Heart right ventricle (tissue), 16 donors: ENCODE measurements at regions not wholly inside any gene's neighbourhood (a gene's known extent, or its start where the extent isn't known, plus 50 kb on each side); places are given as distances from the start of the nearest gene placed in this dataset.

ENCODE experiments used
- ATAC-seq, 8 donors: fragments of 200-7000 bp; cut with Tn5 transposase; one replicate each; pipeline ENCODE4 v1.9.1; 2020; ENCODE audit warnings: mild to moderate bottlenecking in 8 of 8, moderate library complexity in 8 of 8, moderate number of reproducible peaks in 1 of 8
- DNase-seq, 2 donors: peaks; one replicate each; pipeline ENCODE4 v3.0.0-alpha.2; 2020
- H3K27ac ChIP-seq, 10 donors: fragments of 200-600 bp; sonication (generic) in 2 of 10; one replicate each; pipeline versions ENCODE4 v1.5.0 to v1.8.0; 2020 to 2022; ENCODE audit warnings: mild to moderate bottlenecking in 3 of 10
- H3K27me3 ChIP-seq, 7 donors: fragments of 200-600 bp; one replicate each; pipeline ENCODE4 v1.8.0; 2021 to 2022; ENCODE audit warnings: mild to moderate bottlenecking in 2 of 7
- H3K36me3 ChIP-seq, 9 donors: fragments of 200-600 bp; sonication (generic) in 1 of 9; one replicate each; pipeline versions ENCODE4 v1.5.0 to v1.8.0; 2020 to 2022; ENCODE audit warnings: mild to moderate bottlenecking in 2 of 9
- H3K4me1 ChIP-seq, 9 donors: fragments of 200-600 bp; sonication (generic) in 1 of 9; one replicate each; pipeline versions ENCODE4 v1.5.0 to v1.8.0; 2020 to 2022; ENCODE audit warnings: mild to moderate bottlenecking in 4 of 9
- H3K4me3 ChIP-seq, 10 donors: fragments of 200-600 bp; sonication (generic) in 2 of 10; one replicate each; pipeline versions ENCODE4 v1.5.0 to v1.8.0; 2020 to 2022; ENCODE audit warnings: mild to moderate bottlenecking in 7 of 10, moderate library complexity in 2 of 10
- H3K9me3 ChIP-seq, 11 donors: fragments of 200-600 bp in 10 of 11; sonication (generic) in 2 of 11; one replicate each; pipeline versions ENCODE4 v1.5.0 to v1.8.0; 2013 to 2022; ENCODE audit warnings: mild to moderate bottlenecking in 2 of 11, control low read depth in 1 of 11, moderate library complexity in 1 of 11
- CTCF ChIP-seq, 9 donors: fragments of 200-600 bp; sonication (generic) in 2 of 9; IDR thresholded peaks; one replicate each; pipeline versions ENCODE4 v1.5.0 to v1.8.0; 2021 to 2022; ENCODE audit warnings: antibody characterized with exemption in 9 of 9, mild to moderate bottlenecking in 5 of 9, moderate library complexity in 1 of 9
- WGBS, 2 donors: extraction: QIAGEN DNeasy Blood & Tissue Kit; methylation state at CpG; one replicate each; pipeline ENCODE4 v1.1.7; 2013; ENCODE audit warnings: inconsistent platforms in 1 of 2; 5-methylcytosine and 5-hydroxymethylcytosine counted together
- intact Hi-C, 10 donors: fragments of 100-400 bp; cut with DNase I; formaldehyde crosslinking; loops; one replicate each; pipeline versions ENCODE4 v1.11.1 to v1.14.2; 2022
- donor health status: Arrhythmogenic right ventricular cardiomyopathy.
- donor health status: ischemic (EF 13 %, LVEDD 7.1; RV severe dilation, severe dysfunction).
- donor health status: healthy with polysubstance abuse.
- donor health status: DM: no; HTN: yes; CAD: no.
- donor health status: DM: no; HTN: no; CAD: no.
- donor health status: ischemic (EF 25% LVEDD 6.9; RV normal size, moderate dysfunction).
- donor health status: ischemic (EF 25% LVEDD 5.7; RV mildly dilated, moderate dysfunction).
- donor health status: healthy.
- donor health status: DM: yes; HTN: yes; CAD: no.
- donor health status: Ischemic cardiomyopathy.
- donor health status: ischemic (EF 35%, LVEDD 5.7; RV mildly dilated, moderate dysfunction).
- donor health status: nonischemic (EF 11% LVEDD 7.7; RV severe dilation, severe dysfunction).
- donor health status: DM: yes; HTN: yes; CAD: no.
- donor health status: PGD.
- donor health status: ischemic (EF 29% LVEDD 5.4; RV normal size, mild dysfunction).
- donor health status: nonischemic (EF 23%, LVEDD 6.1; RV moderate dilation, normal function).

GRCh38 chr20:54361475-54361874, 113.9 kb upstream of the DOK5 start:
- TF ChIP-seq CTCF (IDR thresholded peaks at IDR 0.05): no peak
- WGBS, 2 donors: 73 to 74% methylated on average over 2 of the region's 2 CpGs

GRCh38 chr20:54362283-54362682, 113.1 kb upstream of the DOK5 start:
- Histone ChIP-seq H3K9me3 (no peaks in the 10 kb centered on the region), H3K4me3 (no peak overlapping the region), H3K4me1 (no peaks in the 10 kb centered on the region), H3K36me3 (no peaks in the 10 kb centered on the region), H3K27ac (no peak overlapping the region), H3K27me3 (no peaks in the 10 kb centered on the region)
- DNase-seq: no peak
- no peak for ATAC-seq
- intact Hi-C loops: no loop called here
- TF ChIP-seq CTCF (IDR thresholded peaks at IDR 0.05): no peak

More at GRCh38 chr20:54361475-54361874, 113.9 kb upstream of the DOK5 start:
- H3K36me3 ChIP-seq: no peaks in the 10 kb centered on the region
- no peaks in the 10 kb centered on the region for H3K4me1 ChIP-seq
- no peak for DNase-seq
- H3K27me3 ChIP-seq: no peaks in the 10 kb centered on the region
- no peak overlapping the region for H3K4me3 ChIP-seq
- no peaks in the 10 kb centered on the region for H3K9me3 ChIP-seq
- intact Hi-C loops: no loop called here
- no peak overlapping the region for H3K27ac ChIP-seq
- ATAC-seq: no peak

- Histone ChIP-seq H3K36me3 (no peaks in the 10 kb centered on the region), H3K27me3 (no peaks in the 10 kb centered on the region), H3K9me3 (no peaks in the 10 kb centered on the region), H3K4me3 (no peak overlapping the region), H3K4me1 (no peaks in the 10 kb centered on the region), H3K27ac (no peak overlapping the region)
- ATAC-seq (no peak), DNase-seq (no peak)
- TF ChIP-seq CTCF (IDR thresholded peaks at IDR 0.05): no peak
- intact Hi-C loops: no loop called here
These were observed 111.0 kb upstream of the DOK5 start for GRCh38 chr20:54364365-54364764.

GRCh38 chr20:54364919-54365318, 110.5 kb upstream of the DOK5 start:
- intact Hi-C loops: no loop called here
- no peaks in the 10 kb centered on the region for H3K36me3 ChIP-seq
- DNase-seq: no peak
- H3K27me3 ChIP-seq: no peaks in the 10 kb centered on the region
- no peak overlapping the region for H3K4me3 ChIP-seq
- TF ChIP-seq CTCF (IDR thresholded peaks at IDR 0.05): no peak
- no peak overlapping the region for H3K27ac ChIP-seq
- no peak for ATAC-seq
- no peaks in the 10 kb centered on the region for H3K4me1 ChIP-seq
- 81 to 85% methylated on average over 6 of the region's 6 CpGs for WGBS, 2 donors
- H3K9me3 ChIP-seq: no peaks in the 10 kb centered on the region
